Hepatocyte (in vitro differentiated cells): ENCODE measurements at regions not wholly inside any gene's neighbourhood (a gene's known extent, or its start where the extent isn't known, plus 50 kb on each side); places are given as distances from the start of the nearest gene placed in this dataset.
"Not testable (repeated sequence)": the region's sequence is repeated elsewhere in the genome, so short reads cannot be mapped to it uniquely, and the experiment has no call there.

Experiments
- DNase-seq: peaks from one replicate; pipeline ENCODE4 v3.0.0-alpha.2; 2016; ENCODE audit warnings: low spot score
- H2AFZ ChIP-seq: fragments of 200-600 bp; sonication (generic); 2 replicates; pipeline ENCODE4 v1.6.0; 2016; ENCODE audit warnings: antibody characterized with exemption, mild to moderate bottlenecking
- H3K27ac ChIP-seq: fragments of 200-600 bp; sonication (generic); 2 replicates; pipeline ENCODE4 v1.5.1; 2016; ENCODE audit warnings: mild to moderate bottlenecking
- H3K27me3 ChIP-seq: fragments of 200-600 bp; sonication (generic); 2 replicates; pipeline ENCODE4 v1.6.1; 2016
- H3K36me3 ChIP-seq: fragments of 200-600 bp; sonication (generic); replicated peaks from 2 replicates; pipeline ENCODE4 v1.5.1; 2016; ENCODE audit warnings: low read depth; ENCODE audit not compliant: insufficient read depth
- H3K4me1 ChIP-seq: fragments of 200-600 bp; sonication (generic); 2 replicates; pipeline ENCODE4 v1.5.1; 2016; ENCODE audit warnings: mild to moderate bottlenecking, moderate library complexity; ENCODE audit not compliant: insufficient read depth
- H3K4me2 ChIP-seq: fragments of 200-600 bp; sonication (generic); 2 replicates; pipeline ENCODE4 v1.6.0; 2016
- H3K4me3 ChIP-seq: fragments of 200-600 bp; sonication (generic); 2 replicates; pipeline ENCODE4 v1.5.1; 2016; ENCODE audit warnings: mild to moderate bottlenecking
- H3K79me2 ChIP-seq: fragments of 200-600 bp; sonication (generic); 2 replicates; pipeline ENCODE4 v1.6.0; 2017; ENCODE audit warnings: mild to moderate bottlenecking
- H3K9me2 ChIP-seq: fragments of 200-600 bp; sonication (generic); replicated peaks from 2 replicates; pipeline ENCODE4 v1.6.0; 2017; ENCODE audit warnings: mild to moderate bottlenecking; ENCODE audit not compliant: insufficient read depth
- H3K9me3 ChIP-seq: fragments of 200-600 bp; sonication (generic); 2 replicates; pipeline ENCODE4 v1.5.1; 2016; ENCODE audit warnings: low read depth, mild to moderate bottlenecking
- H4K20me1 ChIP-seq: fragments of 200-600 bp; sonication (generic); 2 replicates; pipeline ENCODE4 v1.6.0; 2016; ENCODE audit warnings: mild to moderate bottlenecking; ENCODE audit not compliant: insufficient read depth, poor library complexity, severe bottlenecking
- CTCF ChIP-seq: fragments of 200-600 bp; sonication (generic); IDR thresholded peaks from 2 replicates; pipeline ENCODE4 v1.5.1; 2016; ENCODE audit warnings: antibody characterized with exemption, mild to moderate bottlenecking; ENCODE audit not compliant: poor library complexity
- EZH2 ChIP-seq: fragments of 200-600 bp; sonication (generic); IDR thresholded peaks from 2 replicates; pipeline ENCODE4 v1.6.1; 2016; ENCODE audit warnings: antibody characterized with exemption, mild to moderate bottlenecking, borderline replicate concordance
- EZH2phosphoT487 ChIP-seq: fragments of 200-600 bp; sonication (generic); IDR thresholded peaks from one replicate; pipeline ENCODE4 v1.6.1; 2018; ENCODE audit warnings: antibody characterized with exemption, mild to moderate bottlenecking, low read depth, moderate library complexity; ENCODE audit not compliant: unreplicated experiment, severe bottlenecking
- WGBS: methylation state at CpG from one replicate; pipeline ENCODE4 v1.1.6; 2016; ENCODE audit warnings: low lambda C conversion rate; ENCODE audit errors: missing lambda C conversion rate; 5-methylcytosine and 5-hydroxymethylcytosine counted together

GRCh38 chr3:112759210-112759609, 87.5 kb downstream of the CD200R1L start:
- DNase-seq, result no peak
- H4K20me1 ChIP-seq, result no peaks in the 10 kb centered on the region
- H3K79me2 ChIP-seq, result no peaks in the 10 kb centered on the region
- H2AFZ ChIP-seq, result no peak overlapping the region
- 74% methylated on average over 1 of the region's 1 CpG for WGBS
- H3K27me3 ChIP-seq, result no peaks in the 10 kb centered on the region
- no peak overlapping the region for H3K4me2 ChIP-seq
- no peaks in the 10 kb centered on the region for H3K36me3 ChIP-seq
- H3K4me1 ChIP-seq, result no peaks in the 10 kb centered on the region
- no peaks in the 10 kb centered on the region for H3K9me2 ChIP-seq
- H3K27ac ChIP-seq, result no peak overlapping the region
- no peaks in the 10 kb centered on the region for H3K9me3 ChIP-seq
- no peak overlapping the region for H3K4me3 ChIP-seq
- no peak for TF ChIP-seq CTCF
- no peak for TF ChIP-seq EZH2phosphoT487
- no peak for TF ChIP-seq EZH2

- TF ChIP-seq EZH2 (no peak), CTCF (no peak), EZH2phosphoT487 (no peak)
Observed at GRCh38 chr3:112757197-112757596, 89.5 kb downstream of the CD200R1L start.

GRCh38 chr3:112755845-112756613, 90.6 kb downstream of the CD200R1L start:
- H3K4me2 ChIP-seq, result no peak overlapping the region
- no peak overlapping the region for H2AFZ ChIP-seq
- H3K9me2 ChIP-seq, result no peaks in the 10 kb centered on the region
- no peaks in the 10 kb centered on the region for H3K27me3 ChIP-seq
- H3K4me1 ChIP-seq, result no peaks in the 10 kb centered on the region
- TF ChIP-seq EZH2phosphoT487 (no peak), EZH2 (no peak), CTCF (no peak)
- H3K27ac ChIP-seq, result no peak overlapping the region
- no peak for DNase-seq
- no peak overlapping the region for H3K4me3 ChIP-seq
- no peaks in the 10 kb centered on the region for H4K20me1 ChIP-seq
- no peaks in the 10 kb centered on the region for H3K9me3 ChIP-seq
- no peaks in the 10 kb centered on the region for H3K36me3 ChIP-seq
- 79% methylated on average over 4 of the region's 4 CpGs for WGBS
- H3K79me2 ChIP-seq, result no peaks in the 10 kb centered on the region

More at GRCh38 chr3:112757197-112757596, 89.5 kb downstream of the CD200R1L start:
- Histone ChIP-seq H3K4me3 (no peak overlapping the region), H3K9me3 (no peaks in the 10 kb centered on the region), H3K4me2 (no peak overlapping the region), H2AFZ (no peak overlapping the region), H3K27ac (no peak overlapping the region), H4K20me1 (no peaks in the 10 kb centered on the region), H3K4me1 (no peaks in the 10 kb centered on the region), H3K27me3 (no peaks in the 10 kb centered on the region), H3K9me2 (no peaks in the 10 kb centered on the region), H3K79me2 (no peaks in the 10 kb centered on the region), H3K36me3 (no peaks in the 10 kb centered on the region)
- no peak for DNase-seq
- 93% methylated on average over 1 of the region's 1 CpG for WGBS

- not testable (repeated sequence) for H3K27ac ChIP-seq, DNase-seq, H2AFZ ChIP-seq, H3K9me3 ChIP-seq, H3K4me3 ChIP-seq, H3K79me2 ChIP-seq, H3K4me2 ChIP-seq, H3K4me1 ChIP-seq, H3K36me3 ChIP-seq, H4K20me1 ChIP-seq, H3K27me3 ChIP-seq, H3K9me2 ChIP-seq
- WGBS, result 83% methylated on average over 13 of the region's 13 CpGs
Observed at GRCh38 chr3:112755046-112755445, 91.6 kb downstream of the CD200R1L start.
